ENCODE measurements at regions not wholly inside any gene's neighbourhood (a gene's known extent, or its start where the extent isn't known, plus 50 kb on each side); places are given as distances from the start of the nearest gene placed in this dataset.

DNA sequence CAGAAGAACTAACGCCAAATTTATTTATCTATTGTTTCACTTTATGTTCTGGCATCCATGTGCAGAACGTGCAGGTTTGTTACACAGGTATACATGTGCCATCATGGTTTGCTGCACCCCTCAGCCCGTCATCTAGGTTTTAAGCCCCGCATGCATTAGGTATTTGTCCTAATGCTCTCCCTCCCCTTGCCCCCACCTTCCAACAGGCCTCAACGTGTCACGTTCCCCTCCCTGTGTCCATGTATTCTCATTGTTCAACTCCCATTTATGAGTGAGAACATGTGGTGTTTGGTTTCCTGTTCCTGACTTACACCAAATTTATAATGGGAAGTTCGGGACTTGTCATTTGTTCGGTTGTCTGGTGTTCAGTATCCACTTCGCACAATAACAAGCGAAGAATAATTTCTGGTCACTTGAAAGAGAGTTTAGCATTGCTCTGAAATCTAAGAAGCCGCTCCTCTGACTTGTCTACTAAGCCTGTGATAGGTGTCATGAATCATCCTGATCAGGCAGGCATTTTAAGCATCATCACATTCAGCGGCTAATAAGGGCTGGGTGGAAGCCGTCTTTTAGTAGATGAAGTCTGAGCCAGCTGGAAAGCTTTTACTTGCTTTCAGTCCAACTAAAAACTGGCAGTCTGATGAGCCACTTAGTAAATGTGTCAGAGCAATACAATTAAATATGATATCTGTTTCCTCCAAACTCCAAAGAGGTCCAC lies 1065.7 kb upstream of the PABPC4L start:
- TF ChIP-seq, protein P1, sequence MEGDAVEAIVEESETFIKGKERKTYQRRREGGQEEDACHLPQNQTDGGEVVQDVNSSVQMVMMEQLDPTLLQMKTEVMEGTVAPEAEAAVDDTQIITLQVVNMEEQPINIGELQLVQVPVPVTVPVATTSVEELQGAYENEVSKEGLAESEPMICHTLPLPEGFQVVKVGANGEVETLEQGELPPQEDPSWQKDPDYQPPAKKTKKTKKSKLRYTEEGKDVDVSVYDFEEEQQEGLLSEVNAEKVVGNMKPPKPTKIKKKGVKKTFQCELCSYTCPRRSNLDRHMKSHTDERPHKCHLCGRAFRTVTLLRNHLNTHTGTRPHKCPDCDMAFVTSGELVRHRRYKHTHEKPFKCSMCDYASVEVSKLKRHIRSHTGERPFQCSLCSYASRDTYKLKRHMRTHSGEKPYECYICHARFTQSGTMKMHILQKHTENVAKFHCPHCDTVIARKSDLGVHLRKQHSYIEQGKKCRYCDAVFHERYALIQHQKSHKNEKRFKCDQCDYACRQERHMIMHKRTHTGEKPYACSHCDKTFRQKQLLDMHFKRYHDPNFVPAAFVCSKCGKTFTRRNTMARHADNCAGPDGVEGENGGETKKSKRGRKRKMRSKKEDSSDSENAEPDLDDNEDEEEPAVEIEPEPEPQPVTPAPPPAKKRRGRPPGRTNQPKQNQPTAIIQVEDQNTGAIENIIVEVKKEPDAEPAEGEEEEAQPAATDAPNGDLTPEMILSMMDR (IDR thresholded peaks at IDR 0.05; ENCODE audit: borderline replicate concordance, insufficient read depth, low read depth, low read length) = no peak
- H3K4me3 ChIP-seq (ENCODE audit: low read depth, low read length) = no peak overlapping the region

DNA sequence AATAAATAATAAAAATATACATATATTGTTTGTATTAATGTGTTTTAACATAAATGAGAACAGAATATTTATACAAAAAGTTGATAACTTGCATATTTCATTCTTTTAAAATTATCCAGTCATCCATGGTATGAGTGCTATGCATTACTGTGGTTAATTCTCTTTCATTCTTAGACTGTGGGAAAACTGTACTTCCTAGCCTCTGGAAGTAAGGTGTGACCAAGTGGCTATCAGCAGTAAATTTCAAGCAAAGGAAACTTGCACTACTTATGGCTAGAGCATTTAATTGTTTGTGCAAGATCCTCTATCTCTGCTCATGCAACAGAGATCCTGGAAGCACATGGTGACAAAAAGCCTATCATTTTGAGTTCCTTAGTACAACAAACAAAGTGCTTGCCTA lies 1054.5 kb upstream of the PABPC4L start:
- TF ChIP-seq, protein P1 (IDR thresholded peaks at IDR 0.05; ENCODE audit: borderline replicate concordance, insufficient read depth, low read depth, low read length) = no peak
- no peak overlapping the region for H3K4me3 ChIP-seq (ENCODE audit: low read depth, low read length)

DNA sequence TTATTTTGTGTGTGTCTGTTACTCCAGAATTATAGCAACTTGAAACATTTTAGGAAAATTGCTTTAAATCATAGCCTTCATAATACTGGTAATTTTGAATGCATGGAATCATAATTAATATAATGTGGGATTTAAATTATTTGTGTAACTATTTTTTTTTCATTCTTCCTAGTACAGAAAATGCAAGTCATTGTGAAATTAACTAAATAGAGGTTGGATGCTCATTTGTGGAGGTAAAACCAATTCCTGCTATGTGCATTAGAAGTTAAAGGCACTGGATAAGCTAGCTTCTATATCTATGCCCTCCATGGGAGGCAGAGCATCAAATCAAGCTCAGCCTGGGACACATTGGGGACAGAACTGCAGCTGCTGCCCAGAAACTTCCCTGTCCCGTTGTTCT lies 1048.5 kb upstream of the PABPC4L start:
- TF ChIP-seq, protein P1 (IDR thresholded peaks at IDR 0.05; ENCODE audit: borderline replicate concordance, insufficient read depth, low read depth, low read length) = no peak
- H3K4me3 ChIP-seq (ENCODE audit: low read depth, low read length) = no peak overlapping the region

DNA sequence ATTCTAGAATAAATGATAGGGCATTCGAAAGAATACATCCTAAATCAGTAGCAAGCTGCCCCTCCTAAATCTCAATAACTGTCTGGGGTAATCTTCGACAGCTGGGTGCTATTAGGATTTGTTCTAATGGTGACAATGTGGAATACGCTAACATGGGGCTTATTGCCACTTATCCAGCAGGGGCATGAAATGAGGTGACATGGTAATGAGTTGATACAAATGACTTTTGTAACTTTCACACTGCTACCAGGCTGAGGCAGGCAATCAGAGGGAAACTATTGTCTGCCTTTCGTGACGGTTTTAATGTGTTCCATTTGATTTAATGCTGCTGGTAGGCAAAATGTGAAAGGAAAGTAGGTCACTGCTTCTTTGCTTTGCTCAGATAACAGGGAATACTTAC lies 1047.4 kb upstream of the PABPC4L start:
- TF ChIP-seq, protein P1 (IDR thresholded peaks at IDR 0.05; ENCODE audit: borderline replicate concordance, insufficient read depth, low read depth, low read length) = no peak
- no peak overlapping the region for H3K4me3 ChIP-seq (ENCODE audit: low read depth, low read length)

DNA sequence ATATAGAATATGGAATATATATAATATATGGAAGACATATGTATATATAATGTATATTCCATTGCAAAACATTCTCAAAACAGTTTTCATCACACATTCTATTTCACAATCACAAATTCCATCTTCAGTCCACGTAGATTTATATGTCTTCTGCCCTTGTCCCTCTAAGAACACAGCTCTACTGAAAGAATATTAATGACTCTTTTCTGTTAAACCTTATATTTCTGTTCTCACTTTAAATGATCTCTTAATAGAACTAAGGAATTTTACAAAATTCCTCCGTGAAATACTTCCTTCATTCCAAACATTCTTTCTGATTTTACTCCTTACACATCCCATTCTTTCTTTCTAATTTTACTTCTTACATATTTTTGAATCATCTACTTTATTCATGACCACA lies 1043.1 kb upstream of the PABPC4L start:
- no peak overlapping the region for H3K4me3 ChIP-seq (ENCODE audit: low read depth, low read length)
- TF ChIP-seq, protein P1 (IDR thresholded peaks at IDR 0.05; ENCODE audit: borderline replicate concordance, insufficient read depth, low read depth, low read length) = no peak

DNA sequence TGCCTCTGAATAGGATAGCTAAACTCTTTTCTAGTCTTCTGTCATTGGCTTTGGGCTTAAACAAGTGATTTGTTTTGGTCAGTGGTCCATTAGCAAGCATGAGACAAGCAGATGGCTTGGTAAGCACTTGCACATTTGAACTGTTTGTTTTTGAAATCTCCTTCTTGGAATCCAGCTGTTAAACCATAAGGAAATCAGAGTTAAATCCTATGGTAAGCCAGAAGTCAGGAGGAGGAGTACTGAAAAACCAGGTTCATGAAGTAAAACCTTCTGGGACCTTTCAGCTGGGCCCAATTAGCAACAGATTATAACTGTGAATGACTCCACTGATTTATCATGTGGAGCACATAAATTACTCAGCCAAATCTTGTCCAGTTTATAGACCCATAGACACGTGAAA lies 1042.5 kb upstream of the PABPC4L start:
- TF ChIP-seq, protein P1 (IDR thresholded peaks at IDR 0.05; ENCODE audit: borderline replicate concordance, insufficient read depth, low read depth, low read length) = no peak
- no peak overlapping the region for H3K4me3 ChIP-seq (ENCODE audit: low read depth, low read length)

DNA sequence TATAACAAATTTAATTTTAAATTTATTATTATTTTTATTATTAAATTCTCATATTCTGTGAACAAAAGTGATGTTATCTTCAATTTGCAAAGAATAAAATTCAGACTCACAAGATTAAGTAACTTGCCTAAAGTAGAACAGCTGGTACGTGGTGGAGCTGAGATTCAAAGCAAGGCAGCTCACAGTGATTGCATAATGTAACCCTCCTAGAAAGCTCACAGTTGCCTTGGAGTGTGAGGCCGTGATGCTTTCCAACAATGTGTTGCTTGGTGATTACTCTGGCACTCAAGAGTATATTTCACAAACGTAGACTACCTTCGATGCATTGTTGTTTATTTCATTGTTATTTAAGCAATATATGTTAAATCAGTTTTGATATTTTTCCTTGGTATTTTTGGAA lies 1039.2 kb upstream of the PABPC4L start:
- no peak overlapping the region for H3K4me3 ChIP-seq (ENCODE audit: low read depth, low read length)
- TF ChIP-seq, protein P1 (IDR thresholded peaks at IDR 0.05; ENCODE audit: borderline replicate concordance, insufficient read depth, low read depth, low read length) = no peak

Measured in GM12875 (cell line).